ENCODE measurements at regions not wholly inside any gene's neighbourhood (a gene's known extent, or its start where the extent isn't known, plus 50 kb on each side); places are given as distances from the start of the nearest gene placed in this dataset.

DNA sequence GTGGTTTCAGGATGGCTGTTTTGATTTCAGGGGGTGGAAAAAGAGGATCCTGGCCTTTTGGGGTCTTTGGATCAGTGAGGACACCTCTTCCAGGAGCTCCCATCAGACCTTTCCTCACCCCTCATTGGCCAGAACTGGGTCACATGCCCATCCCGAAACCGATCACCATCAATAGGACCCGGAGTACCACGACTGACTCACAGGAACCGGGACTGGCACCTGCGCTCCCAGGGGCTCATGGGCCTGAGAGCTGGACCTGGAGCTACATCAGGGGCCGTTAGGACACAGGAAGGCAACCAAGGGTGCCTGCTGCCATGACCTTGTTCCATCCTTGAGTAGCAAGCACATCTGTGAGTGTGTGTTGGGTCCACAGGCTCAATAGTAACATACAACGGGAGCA, 180.4 kb downstream of the BMP7 start:
- Histone ChIP-seq H3K9me3 (replicated peaks; ENCODE audit: low read length) (peaks cover 4% of the 10 kb centered on the region), H3K27me3 (ENCODE audit: control insufficient read depth, insufficient read depth, low read length) (no peaks in the 10 kb centered on the region), H3K4me3 (ENCODE audit: low read length) (no peak overlapping the region)

DNA sequence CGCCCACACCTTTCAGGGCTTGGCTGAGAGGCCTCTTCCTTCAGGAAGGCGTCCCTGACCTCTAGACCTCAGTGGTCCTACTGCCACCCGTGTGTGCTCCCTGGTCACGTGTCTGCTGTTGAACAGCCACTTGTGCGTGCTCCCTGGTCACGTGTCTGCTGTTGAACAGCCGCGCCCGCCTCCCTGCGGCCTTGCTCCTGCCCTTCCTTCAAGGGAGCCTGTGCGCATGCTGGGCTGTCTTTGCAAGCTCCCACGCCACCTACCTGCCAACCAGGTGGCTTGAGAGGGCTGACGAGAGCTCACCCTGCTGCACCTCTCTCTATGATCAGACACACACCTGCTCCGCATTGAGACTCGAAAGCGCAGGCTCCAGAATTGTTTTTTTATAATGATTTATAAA, 179.3 kb downstream of the BMP7 start:
- H3K4me3 ChIP-seq (ENCODE audit: low read length) = no peak overlapping the region
- H3K4me1 ChIP-seq (ENCODE audit: control insufficient read depth, insufficient read depth, low read length) = no peaks in the 10 kb centered on the region
- no peaks in the 10 kb centered on the region for H3K36me3 ChIP-seq (ENCODE audit: insufficient read depth, low read length)
- no peaks in the 10 kb centered on the region for H3K27me3 ChIP-seq (ENCODE audit: control insufficient read depth, insufficient read depth, low read length)
- no peak overlapping the region for H3K9ac ChIP-seq (ENCODE audit: low read depth, low read length)
- no peaks in the 10 kb centered on the region for H3K9me3 ChIP-seq (replicated peaks; ENCODE audit: low read length)
- no peak overlapping the region for H3K4me2 ChIP-seq (ENCODE audit: low read length)

More for the DNA sequence above, 180.4 kb downstream of the BMP7 start:
- Histone ChIP-seq H3K9ac (ENCODE audit: low read depth, low read length) (no peak overlapping the region), H3K36me3 (ENCODE audit: insufficient read depth, low read length) (no peaks in the 10 kb centered on the region), H3K4me2 (ENCODE audit: low read length) (no peak overlapping the region), H3K4me1 (ENCODE audit: control insufficient read depth, insufficient read depth, low read length) (no peaks in the 10 kb centered on the region)

DNA sequence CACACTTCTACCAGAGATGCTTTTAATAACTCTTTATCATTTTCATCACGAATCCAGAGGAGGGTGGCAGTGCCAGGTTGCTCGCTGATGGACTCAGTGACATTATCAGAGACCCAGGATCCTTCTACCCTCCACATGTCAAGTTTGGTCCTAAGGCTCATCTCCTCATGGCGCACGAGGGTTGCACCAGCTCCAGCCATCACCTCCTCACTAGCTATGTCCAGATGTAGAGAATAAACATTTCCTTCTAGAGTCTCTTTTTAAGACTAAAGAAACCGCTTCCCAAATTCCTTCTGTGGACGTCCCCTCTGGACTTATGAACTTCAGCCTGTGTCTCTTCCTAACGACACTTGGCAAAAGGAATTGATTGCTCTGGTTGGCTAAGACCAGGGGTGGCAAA, 178.7 kb downstream of the BMP7 start:
- Histone ChIP-seq H3K4me3 (ENCODE audit: low read length) (no peak overlapping the region), H3K36me3 (ENCODE audit: insufficient read depth, low read length) (no peaks in the 10 kb centered on the region), H3K4me2 (ENCODE audit: low read length) (no peak overlapping the region), H3K4me1 (ENCODE audit: control insufficient read depth, insufficient read depth, low read length) (no peaks in the 10 kb centered on the region), H3K27me3 (ENCODE audit: control insufficient read depth, insufficient read depth, low read length) (no peaks in the 10 kb centered on the region), H3K9ac (ENCODE audit: low read depth, low read length) (no peak overlapping the region), H3K9me3 (replicated peaks; ENCODE audit: low read length) (no peaks in the 10 kb centered on the region)

DNA sequence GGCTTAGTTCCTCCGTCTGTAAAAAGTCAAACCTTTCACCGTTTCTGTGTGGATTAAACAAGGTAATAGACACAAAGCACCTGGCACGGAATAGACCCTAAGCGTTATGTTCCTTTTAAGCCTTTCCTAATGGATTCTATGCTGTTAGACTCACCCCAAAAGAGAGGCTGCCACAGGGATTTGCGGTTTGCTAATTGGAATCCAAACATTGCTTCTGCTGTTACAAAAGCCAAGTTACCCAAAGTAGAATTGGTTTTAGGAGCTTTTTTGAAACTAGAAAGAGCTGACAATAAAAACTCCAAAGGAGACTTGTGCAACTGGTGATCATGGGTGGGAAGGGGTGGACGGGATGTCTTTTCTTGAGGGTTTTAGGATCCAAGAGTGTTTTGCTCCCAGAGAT, 178.0 kb downstream of the BMP7 start:
- Histone ChIP-seq H3K36me3 (ENCODE audit: insufficient read depth, low read length) (no peaks in the 10 kb centered on the region), H3K4me3 (ENCODE audit: low read length) (no peak overlapping the region), H3K9ac (ENCODE audit: low read depth, low read length) (no peak overlapping the region), H3K4me1 (ENCODE audit: control insufficient read depth, insufficient read depth, low read length) (no peaks in the 10 kb centered on the region), H3K9me3 (replicated peaks; ENCODE audit: low read length) (no peaks in the 10 kb centered on the region), H3K27me3 (ENCODE audit: control insufficient read depth, insufficient read depth, low read length) (no peaks in the 10 kb centered on the region), H3K4me2 (ENCODE audit: low read length) (no peak overlapping the region)

DNA sequence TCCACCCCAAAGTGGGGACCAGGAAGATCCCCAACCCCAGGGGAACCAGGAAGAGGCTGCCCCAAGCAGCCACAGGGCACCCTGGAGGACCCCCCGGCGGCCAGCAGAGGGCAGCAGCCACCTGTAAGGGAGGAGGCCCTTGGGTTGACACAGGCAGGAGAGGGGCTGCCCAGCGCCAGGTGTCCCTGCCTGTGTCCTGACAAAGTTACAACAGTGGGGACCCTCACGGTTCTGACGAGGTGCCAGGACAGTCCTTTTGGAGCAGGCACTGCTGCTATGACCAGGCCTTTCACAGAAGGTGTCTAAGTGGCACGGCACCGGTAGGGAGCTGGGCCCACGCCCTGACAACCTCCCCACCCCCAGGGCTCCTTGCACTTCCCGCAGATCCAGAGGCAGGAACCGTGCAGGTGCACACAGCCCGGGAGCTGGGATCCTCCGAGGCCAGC, 176.7 kb downstream of the BMP7 start:
- H3K27me3 ChIP-seq (ENCODE audit: control insufficient read depth, insufficient read depth, low read length) = no peaks in the 10 kb centered on the region
- no peak overlapping the region for H3K9ac ChIP-seq (ENCODE audit: low read depth, low read length)
- no peak overlapping the region for H3K4me2 ChIP-seq (ENCODE audit: low read length)
- no peaks in the 10 kb centered on the region for H3K9me3 ChIP-seq (replicated peaks; ENCODE audit: low read length)
- H3K4me3 ChIP-seq (ENCODE audit: low read length) = no peak overlapping the region
- H3K36me3 ChIP-seq (ENCODE audit: insufficient read depth, low read length) = no peaks in the 10 kb centered on the region
- H3K4me1 ChIP-seq (ENCODE audit: control insufficient read depth, insufficient read depth, low read length) = no peaks in the 10 kb centered on the region

DNA sequence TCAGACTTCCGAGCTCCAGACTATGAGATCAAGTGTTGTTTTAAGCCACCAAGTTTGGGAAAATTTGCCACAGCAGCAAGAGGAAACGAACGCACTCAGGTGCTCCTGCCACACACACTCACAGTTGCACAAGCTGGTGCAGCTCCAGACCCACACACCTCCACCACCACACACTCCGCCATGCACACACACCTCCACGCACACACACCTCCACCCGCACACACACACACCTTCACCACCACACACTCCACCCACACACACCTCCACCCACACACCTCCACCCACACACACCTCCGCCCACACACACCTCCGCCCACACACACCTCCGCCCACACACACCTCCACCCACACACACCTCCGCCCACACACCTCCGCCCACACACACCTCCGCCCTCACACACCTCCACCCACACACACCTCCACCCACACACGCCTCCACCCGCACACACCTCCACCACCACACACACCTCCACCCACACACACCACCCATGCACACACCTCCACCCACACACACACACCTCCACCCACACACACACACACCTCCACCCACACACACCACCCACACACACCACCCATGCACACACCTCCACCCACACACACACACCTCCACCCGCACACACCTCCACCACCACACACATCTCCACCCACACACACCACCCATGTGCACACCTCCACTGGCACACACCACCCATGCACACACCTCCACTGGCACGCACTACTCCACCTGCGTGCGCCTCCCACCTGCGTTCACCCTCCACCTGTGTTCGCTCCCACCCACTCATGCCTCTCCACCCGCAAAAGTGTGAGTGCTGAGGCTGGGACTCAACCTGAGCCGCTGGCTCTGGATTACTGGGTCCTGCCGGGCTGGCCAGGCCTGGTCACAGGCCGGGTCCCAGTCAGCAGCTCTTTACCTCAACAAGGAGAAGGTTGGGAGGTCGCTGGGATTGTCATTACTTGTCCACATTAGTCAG, 175.6 kb downstream of the BMP7 start:
- Histone ChIP-seq H3K36me3 (ENCODE audit: insufficient read depth, low read length) (no peaks in the 10 kb centered on the region), H3K27me3 (ENCODE audit: control insufficient read depth, insufficient read depth, low read length) (no peaks in the 10 kb centered on the region), H3K4me3 (ENCODE audit: low read length) (no peak overlapping the region), H3K4me2 (ENCODE audit: low read length) (no peak overlapping the region), H3K4me1 (ENCODE audit: control insufficient read depth, insufficient read depth, low read length) (no peaks in the 10 kb centered on the region), H3K9ac (ENCODE audit: low read depth, low read length) (no peak overlapping the region), H3K9me3 (replicated peaks; ENCODE audit: low read length) (no peaks in the 10 kb centered on the region)

DNA sequence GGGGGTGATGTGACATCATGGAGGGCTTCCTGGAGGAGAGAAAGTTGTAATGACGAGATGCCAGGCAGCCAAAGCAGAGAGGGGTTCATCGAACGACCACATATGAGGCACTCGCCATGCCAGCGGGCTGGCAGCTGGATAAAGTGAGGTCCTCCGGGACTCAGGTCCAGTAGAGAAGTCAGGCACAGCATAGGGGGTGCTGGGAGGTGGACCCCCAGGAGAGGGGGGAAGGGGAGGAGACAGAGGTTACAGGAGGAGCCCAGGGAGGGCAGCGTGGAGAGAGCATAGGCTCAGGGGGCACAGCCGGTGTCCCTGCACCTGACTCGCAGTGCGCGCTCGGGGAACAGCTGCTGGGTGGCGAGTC, 174.7 kb downstream of the BMP7 start:
- no peaks in the 10 kb centered on the region for H3K36me3 ChIP-seq (ENCODE audit: insufficient read depth, low read length)
- no peak overlapping the region for H3K4me3 ChIP-seq (ENCODE audit: low read length)
- no peaks in the 10 kb centered on the region for H3K4me1 ChIP-seq (ENCODE audit: control insufficient read depth, insufficient read depth, low read length)
- H3K9me3 ChIP-seq (replicated peaks; ENCODE audit: low read length) = no peaks in the 10 kb centered on the region
- H3K9ac ChIP-seq (ENCODE audit: low read depth, low read length) = no peak overlapping the region
- no peaks in the 10 kb centered on the region for H3K27me3 ChIP-seq (ENCODE audit: control insufficient read depth, insufficient read depth, low read length)
- no peak overlapping the region for H3K4me2 ChIP-seq (ENCODE audit: low read length)

DNA sequence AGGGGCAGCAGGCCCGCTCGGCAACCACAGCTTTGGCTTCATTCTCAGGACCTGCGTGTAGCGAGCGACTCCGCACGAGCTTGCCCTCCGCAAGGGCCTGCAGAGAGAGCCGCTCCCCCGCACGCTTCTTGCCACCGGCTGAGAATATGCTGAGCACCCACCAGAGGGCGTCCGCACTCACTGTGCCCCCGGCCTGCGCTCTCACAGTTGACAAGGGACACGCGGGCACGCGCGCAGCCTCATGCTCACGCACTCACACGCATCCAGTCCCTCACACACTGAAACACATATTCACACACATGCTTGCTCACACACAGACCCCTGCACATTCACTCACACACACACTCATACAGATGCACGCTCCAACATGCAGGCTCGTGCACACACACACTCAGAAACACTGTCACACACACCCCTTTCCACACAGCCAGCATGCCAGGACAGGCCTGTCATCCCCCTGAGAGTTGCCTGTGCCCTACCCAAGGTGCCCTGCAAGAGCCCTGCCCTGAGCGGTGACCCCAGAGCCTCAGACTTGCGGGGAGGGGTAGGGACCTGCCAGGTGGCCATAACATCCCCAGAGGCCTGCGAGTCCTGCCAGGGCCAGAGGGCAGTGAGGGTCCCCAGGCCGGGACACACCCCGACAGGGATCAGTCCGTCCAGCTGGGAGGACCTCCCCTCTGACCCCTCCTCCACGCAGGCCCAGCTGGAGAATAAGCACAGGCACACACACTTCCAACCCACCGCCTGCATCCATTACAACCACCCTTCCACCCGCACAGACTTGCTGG, 174.1 kb downstream of the BMP7 start:
- Histone ChIP-seq H3K4me3 (ENCODE audit: low read length) (no peak overlapping the region), H3K9ac (ENCODE audit: low read depth, low read length) (no peak overlapping the region), H3K36me3 (ENCODE audit: insufficient read depth, low read length) (no peaks in the 10 kb centered on the region), H3K9me3 (replicated peaks; ENCODE audit: low read length) (no peaks in the 10 kb centered on the region), H3K4me1 (ENCODE audit: control insufficient read depth, insufficient read depth, low read length) (no peaks in the 10 kb centered on the region), H3K27me3 (ENCODE audit: control insufficient read depth, insufficient read depth, low read length) (no peaks in the 10 kb centered on the region), H3K4me2 (ENCODE audit: low read length) (no peak overlapping the region)

DNA sequence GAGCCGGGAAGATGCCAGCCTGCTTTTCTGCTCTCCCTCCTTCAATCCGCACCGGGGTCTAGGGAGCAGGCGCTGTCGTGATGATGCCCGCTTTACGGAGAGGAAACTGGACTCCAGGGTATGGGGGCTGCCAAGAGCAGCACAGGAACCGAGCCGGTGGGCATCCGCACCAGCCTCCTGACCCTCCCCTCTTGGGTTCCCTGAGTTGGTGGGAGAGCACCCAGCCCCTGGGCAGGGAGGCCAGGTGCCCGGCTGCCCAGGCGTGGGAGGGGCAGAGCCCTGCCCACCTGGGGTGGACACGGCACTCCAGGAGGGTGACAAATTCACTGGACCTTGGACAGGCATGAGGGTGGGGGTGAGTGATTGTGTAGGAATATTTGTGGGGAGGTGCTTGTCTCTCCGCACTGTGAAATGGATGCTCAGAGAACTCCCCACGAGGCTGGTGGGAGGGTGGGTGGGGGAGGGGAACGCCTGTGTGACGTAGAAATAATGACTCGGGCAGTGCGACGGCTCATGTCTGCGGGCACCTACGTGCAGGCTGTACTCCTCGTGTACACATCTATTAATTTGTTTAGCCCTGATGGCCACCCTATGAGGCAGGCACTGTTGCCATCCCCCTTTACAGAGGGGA, 173.4 kb downstream of the BMP7 start:
- no peak overlapping the region for H3K9ac ChIP-seq (ENCODE audit: low read depth, low read length)
- no peaks in the 10 kb centered on the region for H3K9me3 ChIP-seq (replicated peaks; ENCODE audit: low read length)
- no peaks in the 10 kb centered on the region for H3K27me3 ChIP-seq (ENCODE audit: control insufficient read depth, insufficient read depth, low read length)
- no peaks in the 10 kb centered on the region for H3K36me3 ChIP-seq (ENCODE audit: insufficient read depth, low read length)
- no peak overlapping the region for H3K4me3 ChIP-seq (ENCODE audit: low read length)
- no peaks in the 10 kb centered on the region for H3K4me1 ChIP-seq (ENCODE audit: control insufficient read depth, insufficient read depth, low read length)
- H3K4me2 ChIP-seq (ENCODE audit: low read length) = no peak overlapping the region

DNA sequence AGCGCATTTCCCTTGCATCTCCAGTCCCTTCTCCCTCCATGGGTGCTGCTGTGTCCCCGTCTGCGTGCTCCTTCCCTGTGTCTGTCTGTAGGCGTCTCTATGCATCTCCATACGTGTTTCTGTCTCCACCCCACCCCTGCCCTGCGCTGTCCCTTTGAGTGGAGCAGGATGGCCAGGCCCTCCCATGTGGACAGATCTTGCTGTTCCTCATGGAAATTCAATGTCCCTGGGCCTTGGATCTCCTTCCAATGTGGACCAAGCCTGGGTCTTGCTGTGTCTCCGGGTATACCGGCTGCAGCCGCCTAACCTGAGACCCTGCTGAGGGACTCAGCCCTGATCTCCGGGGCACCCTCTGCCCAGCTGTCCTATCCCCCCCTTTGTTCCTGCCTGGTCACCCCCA, 172.7 kb downstream of the BMP7 start:
- no peak overlapping the region for H3K9ac ChIP-seq (ENCODE audit: low read depth, low read length)
- H3K4me3 ChIP-seq (ENCODE audit: low read length) = no peak overlapping the region
- H3K4me1 ChIP-seq (ENCODE audit: control insufficient read depth, insufficient read depth, low read length) = no peaks in the 10 kb centered on the region
- no peaks in the 10 kb centered on the region for H3K36me3 ChIP-seq (ENCODE audit: insufficient read depth, low read length)
- no peaks in the 10 kb centered on the region for H3K9me3 ChIP-seq (replicated peaks; ENCODE audit: low read length)
- no peaks in the 10 kb centered on the region for H3K27me3 ChIP-seq (ENCODE audit: control insufficient read depth, insufficient read depth, low read length)
- no peak overlapping the region for H3K4me2 ChIP-seq (ENCODE audit: low read length)

DNA sequence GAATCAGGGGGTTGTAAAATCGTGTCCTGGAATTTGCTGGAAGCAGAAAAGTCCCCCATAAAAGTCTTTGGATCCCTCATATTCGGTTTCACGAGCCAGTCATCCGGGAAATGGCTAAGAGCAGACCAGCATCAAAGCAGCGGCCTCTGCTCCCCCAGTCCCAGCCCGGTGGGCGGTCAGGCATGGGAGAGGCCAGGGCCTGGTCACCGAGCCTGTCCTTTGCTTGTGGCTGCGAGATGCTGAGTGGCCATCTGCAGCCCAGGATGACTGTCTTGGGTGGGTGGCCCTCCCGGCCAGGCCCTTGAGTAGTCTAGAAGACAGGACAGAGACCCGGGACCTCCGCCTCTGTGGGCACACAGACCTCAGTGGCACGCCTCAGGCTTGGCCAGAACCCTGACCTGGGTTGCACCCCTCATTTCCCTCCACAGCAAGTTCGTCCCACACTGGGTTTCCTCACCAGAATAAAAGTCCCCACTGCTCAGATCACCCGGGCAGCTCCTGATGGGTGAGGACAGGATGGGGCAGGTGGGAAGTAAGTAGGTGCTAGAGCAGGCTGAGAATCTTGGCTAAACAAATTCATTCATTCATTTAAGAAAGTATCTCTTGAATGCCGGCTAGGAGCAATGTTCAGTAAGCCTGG, 172.1 kb downstream of the BMP7 start:
- no peaks in the 10 kb centered on the region for H3K36me3 ChIP-seq (ENCODE audit: insufficient read depth, low read length)

More for the DNA sequence above, 172.1 kb downstream of the BMP7 start:
- H3K4me2 ChIP-seq (ENCODE audit: low read length) = no peak overlapping the region
- H3K9ac ChIP-seq (ENCODE audit: low read depth, low read length) = no peak overlapping the region
- no peaks in the 10 kb centered on the region for H3K4me1 ChIP-seq (ENCODE audit: control insufficient read depth, insufficient read depth, low read length)
- no peaks in the 10 kb centered on the region for H3K27me3 ChIP-seq (ENCODE audit: control insufficient read depth, insufficient read depth, low read length)
- no peaks in the 10 kb centered on the region for H3K9me3 ChIP-seq (replicated peaks; ENCODE audit: low read length)
- no peak overlapping the region for H3K4me3 ChIP-seq (ENCODE audit: low read length)

All from skeletal muscle satellite cell (primary cell).